GM19023 (cell line): ENCODE measurements at regions not wholly inside any gene's neighbourhood (a gene's known extent, or its start where the extent isn't known, plus 50 kb on each side); places are given as distances from the start of the nearest gene placed in this dataset.

Source experiments
- ATAC-seq: cut with Tn5 transposase; IDR thresholded peaks from one replicate; pipeline ENCODE4 v1.9.1; 2021; ENCODE audit warnings: mild to moderate bottlenecking, moderate library complexity; ENCODE audit not compliant: unreplicated experiment

DNA sequence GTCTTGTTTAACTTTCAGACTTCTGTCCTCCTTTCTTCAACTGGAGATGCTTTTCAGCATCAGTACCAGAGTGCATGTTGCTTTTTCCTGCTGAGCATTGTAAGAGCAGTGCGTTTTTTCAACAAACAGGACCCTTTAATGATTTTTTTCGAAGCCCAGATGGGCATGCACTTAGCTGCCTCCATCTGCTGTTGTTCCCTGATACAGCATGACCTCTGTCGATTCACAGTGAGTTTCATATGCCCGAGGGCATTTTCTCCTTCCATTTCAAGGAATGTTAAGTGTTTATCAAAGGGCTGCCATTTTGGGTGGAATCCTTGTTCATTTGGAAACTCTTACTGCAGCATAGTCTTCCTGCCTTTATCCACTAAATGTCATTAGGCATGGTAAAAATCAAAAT, 428.6 kb downstream of the DTHD1 start:
- ATAC-seq = no peak

DNA sequence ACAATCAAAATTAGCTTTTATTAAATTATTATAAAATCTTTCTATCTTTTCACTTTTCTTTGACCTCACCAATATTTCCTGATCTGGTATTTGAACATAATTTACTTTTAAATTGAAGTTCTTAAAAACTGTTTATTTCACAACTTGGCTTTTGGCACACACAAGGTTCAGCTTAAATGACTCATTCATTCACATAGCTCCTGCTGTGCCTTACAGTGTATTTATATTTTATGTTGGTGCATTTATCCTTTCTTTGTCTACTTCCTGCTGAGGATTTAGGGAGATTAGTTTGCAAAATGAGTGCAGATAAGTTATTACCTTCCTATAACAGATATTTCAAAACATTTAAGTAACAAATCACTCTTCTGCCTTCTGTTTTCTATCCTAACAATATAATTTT, 430.6 kb downstream of the DTHD1 start:
- ATAC-seq = no peak

DNA sequence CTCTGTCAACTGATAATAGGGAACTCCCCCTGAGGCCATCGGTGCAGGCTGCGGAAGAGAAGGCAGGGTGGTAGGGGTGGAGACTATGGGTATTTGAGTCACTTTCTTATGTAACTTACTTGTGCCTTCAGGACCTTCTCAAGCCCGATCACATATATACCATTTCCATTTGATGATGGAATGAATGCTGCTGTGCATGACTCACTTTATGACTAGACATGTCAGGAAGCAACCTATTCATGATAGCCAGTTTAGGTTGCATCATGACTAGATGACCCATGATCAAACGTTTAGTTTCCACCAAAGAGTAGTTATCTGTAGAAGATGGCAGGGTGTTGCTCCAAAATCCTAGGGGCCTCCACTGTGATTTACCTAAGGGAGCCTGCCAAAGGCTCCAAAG, 435.5 kb downstream of the DTHD1 start:
- ATAC-seq = no peak

DNA sequence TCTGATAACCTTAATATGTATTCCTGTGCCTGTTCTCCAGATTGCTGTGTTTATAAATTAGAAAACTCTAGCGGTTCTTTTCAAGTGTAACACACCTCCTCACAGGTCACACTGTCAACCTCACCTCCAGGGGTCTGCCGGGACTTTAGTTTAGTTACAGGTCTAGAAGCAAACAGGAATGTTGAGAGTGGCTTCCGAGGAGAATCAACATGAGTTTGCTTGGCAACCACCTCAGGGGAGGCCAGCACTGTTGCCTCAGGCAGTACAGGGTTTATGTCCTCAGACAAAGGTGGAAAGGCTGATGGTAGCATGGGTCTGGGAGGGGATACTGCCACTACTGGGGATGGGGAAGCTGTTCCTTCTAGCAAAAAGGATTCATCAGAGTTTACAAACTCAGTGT, 438.0 kb downstream of the DTHD1 start:
- ATAC-seq = no peak

DNA sequence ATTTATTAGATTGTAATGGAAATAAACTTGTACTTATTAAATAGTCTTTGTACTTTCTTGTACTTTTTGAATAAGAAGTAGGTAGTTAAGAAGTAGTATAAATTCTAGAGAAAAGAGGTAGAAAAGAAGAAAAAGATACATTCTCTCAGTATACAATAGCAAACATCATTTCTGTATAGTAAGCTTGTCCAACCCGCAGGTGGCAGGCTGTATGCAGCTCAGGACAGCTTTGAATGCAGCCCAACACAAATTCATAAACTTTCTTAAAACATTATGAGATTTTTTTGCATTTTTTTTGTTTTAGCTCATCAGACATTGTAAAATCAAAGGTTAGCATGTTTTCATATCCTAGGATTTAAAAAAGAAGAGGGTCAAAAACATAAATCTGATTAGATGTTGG, 441.6 kb downstream of the DTHD1 start:
- ATAC-seq = no peak

DNA sequence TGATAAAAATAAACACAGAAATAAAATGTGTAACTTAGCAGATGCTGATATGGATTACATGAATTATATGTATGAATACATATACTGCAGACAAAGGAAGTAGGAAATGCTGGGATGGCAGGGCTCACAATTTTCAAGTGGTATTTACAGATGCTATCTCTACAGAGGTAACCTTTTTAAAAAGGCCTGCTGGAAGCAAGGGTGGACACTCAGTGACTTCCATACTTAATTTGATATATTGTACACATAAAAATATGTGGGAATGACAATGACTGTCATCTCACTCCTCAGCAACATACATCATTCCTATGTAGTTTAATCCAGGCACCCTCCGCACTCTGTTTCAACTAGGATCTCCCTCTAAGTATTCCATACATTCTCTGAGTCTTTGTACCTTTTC, 452.9 kb downstream of the DTHD1 start:
- no peak for ATAC-seq

DNA sequence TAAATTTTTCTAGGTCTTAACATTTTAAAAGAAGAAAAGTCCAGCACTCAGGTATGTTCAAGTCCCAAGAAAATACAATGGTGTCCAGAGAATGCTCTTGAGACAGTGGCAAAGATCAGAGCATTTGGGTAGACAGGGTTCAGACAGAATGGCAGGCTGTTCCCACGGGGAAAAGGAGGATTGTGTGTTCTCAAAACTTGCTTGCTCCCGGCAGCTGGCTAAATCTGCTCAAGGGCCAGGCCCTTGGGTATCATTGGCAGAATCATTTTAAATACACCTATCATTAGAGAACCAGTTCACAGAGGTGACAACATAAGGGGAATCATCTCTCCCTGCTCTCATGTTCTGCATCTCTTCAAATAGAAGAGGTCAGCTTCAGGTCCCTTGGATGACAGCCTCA, 456.3 kb downstream of the DTHD1 start:
- ATAC-seq = no peak

DNA sequence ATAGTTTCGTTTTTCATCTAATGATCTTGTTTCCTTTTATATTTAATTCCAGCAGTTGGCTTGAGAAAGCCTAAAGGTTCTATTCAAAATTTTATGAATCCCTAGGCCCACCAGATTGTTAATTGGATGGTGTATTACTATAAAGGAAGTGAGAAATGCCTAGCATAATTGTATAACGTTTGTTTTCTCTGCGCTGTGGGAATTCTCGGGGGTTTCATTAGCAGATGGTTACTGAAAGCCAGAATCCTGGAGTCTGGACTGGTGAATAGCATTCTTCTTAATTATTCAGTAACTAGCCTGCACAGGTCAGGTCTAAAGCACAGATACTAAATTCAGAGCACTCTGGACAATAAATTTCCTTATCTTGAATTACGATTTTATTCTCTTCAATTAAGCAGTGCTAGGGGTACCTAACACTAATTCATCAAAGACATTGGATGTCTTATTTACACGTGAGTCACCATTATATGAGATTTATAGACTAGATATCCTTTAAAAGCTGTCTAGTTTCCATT, 459.4 kb downstream of the DTHD1 start:
- ATAC-seq = no peak

DNA sequence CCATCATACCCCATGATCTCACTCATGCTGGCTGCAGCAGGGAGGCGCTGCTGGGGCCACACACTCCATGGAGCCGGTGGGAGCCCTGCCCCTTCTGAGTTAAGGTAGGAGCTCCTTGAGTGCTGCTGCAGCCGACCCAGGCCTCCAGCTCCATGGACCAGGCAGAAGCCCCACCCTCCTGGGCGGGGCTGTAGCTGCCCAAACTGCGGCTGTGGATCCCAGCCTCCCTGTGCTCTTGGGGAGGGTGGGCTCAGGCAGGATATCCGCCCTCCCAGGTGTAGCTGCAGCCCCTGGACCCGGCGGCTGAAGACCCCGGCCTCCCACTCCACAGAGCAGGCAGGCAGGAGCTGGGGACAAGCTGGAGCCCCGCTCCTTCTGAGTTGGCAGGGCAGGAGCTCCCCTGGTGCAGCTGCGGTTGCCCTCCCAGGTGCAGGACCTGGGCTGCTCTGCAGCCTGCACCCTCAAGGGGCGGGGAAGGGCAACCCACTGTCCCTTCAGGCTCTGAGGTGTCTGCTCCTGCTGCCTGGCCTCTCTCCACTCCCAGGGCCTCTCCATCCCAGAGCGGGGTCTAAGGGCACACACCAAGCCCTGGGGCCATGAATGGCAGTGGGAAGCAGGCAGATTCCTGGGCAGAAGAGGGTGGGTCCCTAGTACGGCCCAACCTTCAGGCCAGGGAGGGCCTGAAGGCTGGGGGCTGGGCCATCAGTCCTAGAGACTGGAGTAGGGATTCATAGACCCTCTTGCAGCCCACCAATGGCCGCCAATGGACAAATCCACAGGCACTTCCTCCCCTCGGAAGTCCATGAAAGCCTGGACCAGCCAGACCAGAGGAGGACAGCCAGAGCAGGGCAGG, 466.1 kb downstream of the DTHD1 start:
- no peak for ATAC-seq

DNA sequence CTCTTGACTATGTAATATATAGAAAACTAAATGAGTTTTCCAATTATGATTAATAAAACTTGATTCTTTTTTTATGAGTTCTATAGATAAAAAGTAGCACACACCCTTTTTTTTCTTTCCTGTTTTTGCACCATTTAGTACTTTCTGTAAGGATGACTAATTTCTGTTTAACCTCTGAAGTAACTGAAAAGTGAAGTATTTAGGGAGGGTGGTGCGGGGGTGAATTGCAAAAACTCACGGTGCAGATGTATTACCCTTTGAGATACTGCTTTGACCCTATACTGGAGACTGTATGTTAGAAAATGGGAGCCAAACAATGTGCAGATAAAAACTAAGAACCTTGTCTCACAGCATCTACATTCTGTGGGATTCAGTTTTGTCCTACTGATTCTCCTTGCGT, 471.6 kb downstream of the DTHD1 start:
- no peak for ATAC-seq

DNA sequence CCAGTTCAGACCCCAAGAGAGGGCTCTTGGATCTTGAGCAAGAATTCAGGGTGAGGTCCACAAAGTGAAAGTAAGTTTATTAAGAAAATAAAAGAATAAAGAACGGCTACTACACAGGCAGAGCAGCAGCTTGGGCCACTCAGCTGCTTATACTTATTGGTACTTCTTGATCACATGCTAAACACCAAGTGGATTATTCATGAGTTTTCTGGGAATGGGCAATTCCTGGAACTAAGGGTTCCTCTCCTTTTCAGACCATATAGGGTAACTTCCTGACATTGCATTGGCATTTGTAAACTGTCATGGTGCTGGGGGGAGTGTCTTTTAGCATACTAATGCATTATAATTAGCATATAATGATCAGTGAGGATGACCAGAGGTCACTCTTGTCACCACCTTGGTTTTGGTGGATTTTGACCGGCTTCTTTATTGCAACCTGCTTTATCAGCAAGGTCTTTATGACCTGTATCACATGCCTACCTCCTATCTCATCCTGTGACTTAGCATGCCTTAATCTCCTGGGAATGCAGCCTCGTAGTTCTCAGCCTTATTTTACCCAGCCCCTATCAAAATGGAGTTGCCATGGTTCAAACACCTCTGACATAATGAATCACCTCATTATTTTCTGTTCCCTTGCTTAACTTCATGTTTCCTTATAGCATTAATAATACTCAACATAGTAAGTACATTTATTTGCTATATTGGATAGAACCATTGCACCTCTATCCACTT, 476.3 kb downstream of the DTHD1 start:
- no peak for ATAC-seq

DNA sequence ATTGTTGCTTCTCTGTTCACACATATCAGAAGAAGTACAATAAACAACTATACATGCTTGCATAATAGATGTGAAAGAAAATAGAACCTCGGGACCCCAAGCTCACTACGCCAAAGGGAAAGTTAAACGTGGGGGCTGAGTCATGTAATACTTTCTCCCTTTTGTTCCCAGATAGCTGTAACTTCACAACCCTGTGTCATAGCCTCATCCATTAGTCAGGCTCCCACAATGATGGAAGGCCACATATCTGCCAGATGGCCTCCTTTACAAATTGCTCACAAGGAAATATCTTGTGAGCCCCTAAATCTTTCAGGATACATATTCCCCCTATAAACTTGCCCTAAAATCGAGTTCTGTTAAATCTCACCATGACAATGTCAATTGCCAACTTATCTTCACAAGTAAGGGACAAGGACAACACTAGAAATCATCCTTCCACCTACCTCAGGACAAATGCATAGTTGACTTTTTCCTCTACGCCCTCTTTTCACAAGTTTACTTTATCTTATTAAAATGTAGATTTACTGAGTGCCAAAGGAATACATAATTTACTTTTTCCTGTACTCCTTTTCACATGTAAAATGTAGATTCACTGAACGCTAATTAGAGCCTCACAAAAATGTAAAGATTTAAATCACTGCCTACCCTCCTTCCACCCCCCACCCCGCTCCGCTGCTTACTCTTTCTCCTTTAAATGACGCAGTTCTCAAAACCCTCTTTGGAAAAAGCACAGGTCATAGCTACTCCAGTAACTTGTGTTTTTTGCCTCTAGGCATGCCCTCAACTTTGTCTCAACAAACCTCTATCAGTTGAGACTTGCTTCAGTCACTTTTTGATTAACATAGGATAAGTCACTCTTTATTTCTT, 477.1 kb downstream of the DTHD1 start:
- ATAC-seq = no peak

DNA sequence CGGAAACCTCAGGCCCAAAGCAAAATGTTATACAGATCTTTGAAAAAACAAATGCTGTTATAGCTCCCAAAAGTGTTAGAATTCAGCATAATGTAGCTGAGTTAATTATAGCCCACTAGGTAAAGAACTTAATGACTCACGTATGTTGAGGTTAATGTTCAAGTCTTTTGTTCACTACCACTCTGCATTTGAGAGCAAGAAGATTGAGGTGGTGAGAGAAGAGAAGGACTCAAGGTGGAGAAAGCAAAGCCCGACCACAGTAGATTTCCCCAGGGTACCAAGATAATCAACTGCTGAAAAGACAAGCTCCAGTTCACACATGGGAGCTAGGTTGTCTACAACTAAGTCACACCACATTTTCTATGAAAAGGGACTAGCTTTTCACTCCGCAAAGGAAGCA, 480.2 kb downstream of the DTHD1 start:
- ATAC-seq = no peak

DNA sequence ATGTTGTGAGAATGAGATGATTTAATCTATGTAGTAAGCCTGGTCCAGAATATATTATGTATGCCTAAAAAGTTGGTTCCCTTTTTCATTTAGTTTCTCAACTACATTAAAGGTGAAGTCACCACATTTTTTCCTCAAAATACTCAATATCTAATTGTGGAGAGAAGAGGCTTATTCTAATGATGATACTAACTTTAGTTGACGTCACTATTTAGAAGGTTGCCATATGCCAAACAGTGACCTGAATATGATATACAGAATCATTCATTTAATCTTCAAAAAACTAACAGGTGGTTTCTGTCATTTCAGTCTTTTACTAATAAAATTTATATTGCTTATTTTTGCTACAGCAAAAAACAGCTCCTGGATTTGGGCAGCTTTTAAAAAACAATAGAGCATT, 480.7 kb upstream of the NWD2 start:
- no peak for ATAC-seq

DNA sequence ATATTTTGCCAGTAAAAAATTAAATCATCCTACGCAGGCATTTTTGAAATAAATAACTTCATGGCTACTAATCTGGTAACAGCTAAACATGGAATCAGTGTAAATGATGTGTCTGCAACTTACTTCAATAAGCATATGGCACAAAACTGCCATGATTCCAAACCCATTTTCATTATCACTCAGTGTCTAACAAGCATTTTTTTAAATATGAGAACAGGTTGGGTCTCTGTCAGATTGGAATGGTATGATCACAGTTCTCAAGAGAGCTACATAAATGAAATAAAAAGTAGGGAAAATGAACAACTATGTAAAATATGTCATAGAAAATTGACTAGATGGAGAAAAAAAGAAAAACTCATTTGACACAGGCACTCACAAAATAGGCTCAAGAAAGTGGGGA, 476.9 kb upstream of the NWD2 start:
- no peak for ATAC-seq

DNA sequence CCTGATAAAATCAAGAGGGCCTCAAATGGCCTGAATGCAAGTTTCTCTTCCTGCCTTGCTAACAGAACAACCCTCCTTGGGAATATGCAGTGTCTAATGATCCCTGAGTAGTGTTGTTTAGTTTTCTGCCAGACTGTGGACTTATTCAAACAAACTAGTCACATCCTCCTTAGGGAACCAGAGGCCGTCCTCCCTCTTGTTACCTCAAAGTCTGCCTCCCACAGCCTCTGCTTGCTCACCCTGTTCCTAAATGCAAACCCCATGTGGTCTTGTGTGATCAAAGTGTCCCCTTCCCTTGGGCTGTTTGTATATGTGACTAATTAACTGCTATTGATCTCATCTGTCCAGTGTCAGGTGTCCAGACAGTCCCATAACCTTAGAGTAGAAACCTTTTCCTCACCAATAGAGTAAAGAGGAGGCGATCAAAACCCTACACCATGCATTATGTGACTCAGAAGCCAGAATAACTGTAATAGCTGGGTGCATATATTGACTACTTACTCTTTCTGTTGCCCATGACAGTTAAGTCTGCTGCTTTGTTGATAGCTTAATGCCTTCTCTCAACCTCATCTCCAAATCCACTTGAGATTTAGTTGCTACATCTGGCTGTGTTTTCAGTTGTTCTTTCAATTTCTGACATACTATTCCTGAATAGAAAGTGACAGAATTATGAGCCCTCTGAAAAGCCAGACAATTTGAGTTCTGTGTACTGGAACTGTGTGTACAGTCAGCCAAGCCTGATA, 473.0 kb upstream of the NWD2 start:
- peak; percentile 41 for ATAC-seq

DNA sequence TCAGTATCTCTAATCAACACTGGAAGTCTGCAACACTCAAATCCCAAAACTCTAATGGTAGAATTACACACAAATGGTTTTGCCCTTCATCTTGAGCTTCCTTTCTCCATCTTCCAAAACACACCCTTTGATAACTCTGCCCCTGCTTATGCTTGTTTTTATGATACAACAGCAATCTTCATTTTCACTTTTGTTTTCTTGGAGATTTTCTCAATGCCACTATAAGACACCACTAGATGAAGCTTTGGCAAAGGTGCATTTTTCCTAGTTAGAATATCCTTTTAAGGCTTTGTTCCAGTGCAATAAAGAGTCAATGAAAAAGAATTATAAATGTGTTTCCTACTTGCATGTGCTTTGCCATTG, 472.4 kb upstream of the NWD2 start:
- ATAC-seq = peak; percentile 35

DNA sequence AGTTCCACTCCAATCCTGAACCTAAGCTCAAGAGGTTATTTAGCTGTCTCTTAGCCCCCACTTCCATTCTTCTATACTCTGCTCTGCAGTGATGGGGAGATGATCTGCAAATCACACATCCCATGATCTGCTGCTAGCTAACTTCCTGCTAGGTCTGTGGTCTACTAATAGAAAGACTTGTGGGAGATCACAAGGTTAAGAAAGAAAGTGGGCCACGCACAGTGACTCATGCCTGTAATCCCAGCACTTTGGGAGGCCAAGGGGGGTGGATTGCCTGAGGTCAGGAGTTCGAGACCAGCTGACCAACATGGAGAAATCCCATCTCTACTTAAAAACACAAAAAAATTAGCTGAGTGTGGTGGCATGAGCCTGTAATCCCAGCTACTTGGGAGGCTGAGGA, 471.1 kb upstream of the NWD2 start:
- ATAC-seq = no peak

DNA sequence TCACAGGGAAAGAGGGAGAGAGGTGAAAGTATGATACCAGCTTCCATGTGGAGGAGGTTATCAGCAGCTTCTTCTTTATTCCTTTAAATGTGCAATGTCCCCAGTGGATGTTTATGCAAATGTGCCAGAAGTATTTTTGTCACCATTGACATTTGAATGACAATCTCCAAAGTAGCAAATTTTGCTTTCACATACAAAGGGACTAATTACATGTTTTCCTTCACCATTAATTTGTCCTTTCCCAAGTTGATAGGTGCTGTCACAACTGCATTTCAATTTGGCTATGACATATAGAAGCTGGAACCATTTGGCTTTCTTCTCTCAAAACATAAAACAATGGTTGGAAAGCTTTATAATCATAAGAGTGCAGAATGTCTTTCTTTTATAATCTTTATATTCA, 469.0 kb upstream of the NWD2 start:
- ATAC-seq = no peak

DNA sequence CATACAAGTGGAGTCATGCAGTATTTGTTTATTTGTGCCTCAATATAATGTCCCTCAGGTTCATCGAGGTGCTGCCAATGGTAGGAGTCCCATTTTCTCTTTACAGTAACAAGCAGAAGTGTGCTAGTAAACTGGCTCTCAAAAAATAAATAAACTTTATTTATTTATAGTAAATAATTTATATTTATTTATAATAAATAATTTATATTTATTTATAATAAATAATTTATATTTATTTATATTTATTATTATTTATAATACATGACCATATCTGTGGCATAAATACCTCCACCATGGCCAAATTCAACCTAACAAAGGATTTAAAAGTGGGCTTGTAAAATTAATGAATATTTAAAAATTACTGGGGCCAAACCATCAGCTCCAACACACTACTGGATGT, 464.9 kb upstream of the NWD2 start:
- no peak for ATAC-seq

DNA sequence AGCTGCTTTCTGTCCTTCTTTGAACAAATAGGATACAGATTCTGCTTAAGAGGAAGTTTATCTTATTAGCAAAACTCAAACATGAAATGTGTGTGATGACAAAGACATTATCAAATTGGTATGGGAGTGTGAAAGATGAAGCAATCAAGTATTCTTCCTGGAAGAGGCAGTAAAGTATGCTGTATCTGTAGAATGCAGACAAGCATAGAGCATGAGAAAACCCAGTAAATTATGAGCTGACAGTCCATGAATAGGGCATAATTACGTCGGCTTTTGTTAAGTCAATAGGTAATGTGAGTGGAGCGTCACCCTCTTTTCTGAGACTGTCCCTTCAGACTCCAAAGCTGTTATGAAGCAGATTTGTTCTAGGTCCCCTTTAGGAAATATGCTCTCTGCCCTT, 458.6 kb upstream of the NWD2 start:
- no peak for ATAC-seq
